Large intestine (tissue), 3 donors: ENCODE measurements at regions not wholly inside any gene's neighbourhood (a gene's known extent, or its start where the extent isn't known, plus 50 kb on each side); places are given as distances from the start of the nearest gene placed in this dataset.
A peak's percentile ranks its signal among the peaks of the same experiment; 100 is the strongest.
"Not testable (repeated sequence)": the region's sequence is repeated elsewhere in the genome, so short reads cannot be mapped to it uniquely, and the experiment has no call there.

ENCODE experiments used
- DNase-seq, 2 donors: peaks; one replicate each; pipeline versions ENCODE4 v3.0.0 to v3.0.0-alpha.2; 2013
- H3K27ac ChIP-seq: one replicate; pipeline ENCODE4 v1.5.1; 2013; ENCODE audit warnings: low read length
- H3K27me3 ChIP-seq: 2 replicates; pipeline ENCODE4 v1.6.1; 2013; ENCODE audit warnings: low read length; ENCODE audit not compliant: control insufficient read depth, insufficient read depth
- H3K36me3 ChIP-seq: 2 replicates; pipeline ENCODE4 v1.6.1; 2013; ENCODE audit warnings: low read length; ENCODE audit not compliant: control insufficient read depth, insufficient read depth
- H3K4me1 ChIP-seq: one replicate; pipeline ENCODE4 v1.6.1; 2013; ENCODE audit warnings: low read length; ENCODE audit not compliant: control insufficient read depth, insufficient read depth
- H3K4me3 ChIP-seq: one replicate; pipeline ENCODE4 v1.5.1; 2013; ENCODE audit warnings: low read length
- H3K9me3 ChIP-seq: one replicate; pipeline ENCODE4 v1.6.1; 2013; ENCODE audit warnings: mild to moderate bottlenecking, low read depth, low read length, moderate library complexity; ENCODE audit not compliant: control insufficient read depth
- WGBS: methylation state at CpG from one replicate; pipeline ENCODE4 v1.1.5; 2013; ENCODE audit warnings: low lambda C conversion rate; ENCODE audit not compliant: insufficient coverage; 5-methylcytosine and 5-hydroxymethylcytosine counted together

GRCh38 chr7:35853194-35853593 lies 52.3 kb downstream of the SEPTIN7 start:
- not testable (repeated sequence) for H3K36me3 ChIP-seq, DNase-seq, H3K4me1 ChIP-seq, H3K9me3 ChIP-seq, H3K4me3 ChIP-seq, H3K27me3 ChIP-seq, H3K27ac ChIP-seq
- WGBS: no CpG with 5 or more reads among the region's 7 CpGs

- no peaks in the 10 kb centered on the region for H3K4me1 ChIP-seq
- H3K4me3 ChIP-seq: no peak overlapping the region
- no peaks in the 10 kb centered on the region for H3K9me3 ChIP-seq
- no peak for DNase-seq
- H3K27ac ChIP-seq: no peak overlapping the region
- peaks cover 4% of the 10 kb centered on the region for H3K36me3 ChIP-seq
- no peaks in the 10 kb centered on the region for H3K27me3 ChIP-seq
- no CpG with 5 or more reads among the region's 1 CpG for WGBS
These were observed 53.5 kb downstream of the SEPTIN7 start for GRCh38 chr7:35854311-35854710.

- Histone ChIP-seq H3K27ac (no peak overlapping the region), H3K9me3 (no peaks in the 10 kb centered on the region), H3K4me1 (no peaks in the 10 kb centered on the region), H3K27me3 (no peaks in the 10 kb centered on the region), H3K36me3 (peaks cover 4% of the 10 kb centered on the region), H3K4me3 (no peak overlapping the region)
- DNase-seq: no peak
- no CpG with 5 or more reads among the region's 4 CpGs for WGBS
These were observed 55.3 kb downstream of the SEPTIN7 start for GRCh38 chr7:35856175-35856574.

- Histone ChIP-seq H3K4me1 (no peaks in the 10 kb centered on the region), H3K36me3 (peaks cover 6% of the 10 kb centered on the region), H3K4me3 (no peak overlapping the region), H3K27ac (no peak overlapping the region), H3K9me3 (no peaks in the 10 kb centered on the region), H3K27me3 (no peaks in the 10 kb centered on the region)
- no CpG with 5 or more reads among the region's 1 CpG for WGBS
- DNase-seq: no peak
These were observed 59.8 kb downstream of the SEPTIN7 start for GRCh38 chr7:35860664-35861063.

GRCh38 chr7:35865287-35865686 lies 64.4 kb downstream of the SEPTIN7 start:
- DNase-seq: peak; percentile 1 to 39
- Histone ChIP-seq H3K27ac (no peak overlapping the region), H3K4me1 (peaks cover 3% of the 10 kb centered on the region), H3K36me3 (peaks cover 12% of the 10 kb centered on the region), H3K4me3 (no peak overlapping the region), H3K9me3 (no peaks in the 10 kb centered on the region), H3K27me3 (no peaks in the 10 kb centered on the region)
- WGBS: 55% methylated on average over 2 of the region's 3 CpGs

GRCh38 chr7:35866186-35866585 lies 65.3 kb downstream of the SEPTIN7 start:
- WGBS: no CpG with 5 or more reads among the region's 1 CpG
- H3K27ac ChIP-seq: no peak overlapping the region
- peak in 1 of 2 donors; percentile 8 for DNase-seq
- no peaks in the 10 kb centered on the region for H3K9me3 ChIP-seq
- H3K27me3 ChIP-seq: no peaks in the 10 kb centered on the region
- H3K36me3 ChIP-seq: peaks cover 12% of the 10 kb centered on the region
- H3K4me3 ChIP-seq: no peak overlapping the region
- peaks cover 3% of the 10 kb centered on the region for H3K4me1 ChIP-seq

GRCh38 chr7:35869117-35869516 lies 68.3 kb downstream of the SEPTIN7 start:
- H3K27me3 ChIP-seq, DNase-seq, H3K4me1 ChIP-seq, H3K9me3 ChIP-seq, H3K4me3 ChIP-seq, H3K27ac ChIP-seq: not testable (repeated sequence)
- H3K36me3 ChIP-seq: peaks cover 21% of the 10 kb centered on the region
- no CpG with 5 or more reads among the region's 1 CpG for WGBS

GRCh38 chr7:35869810-35870209 lies 69.0 kb downstream of the SEPTIN7 start:
- Histone ChIP-seq H3K36me3 (peaks cover 18% of the 10 kb centered on the region), H3K27me3 (no peaks in the 10 kb centered on the region), H3K4me1 (peaks cover 3% of the 10 kb centered on the region), H3K4me3 (no peak overlapping the region), H3K27ac (no peak overlapping the region), H3K9me3 (no peaks in the 10 kb centered on the region)
- no peak for DNase-seq
- WGBS: 80% methylated on average over 2 of the region's 5 CpGs

- Histone ChIP-seq H3K36me3 (peaks cover 15% of the 10 kb centered on the region), H3K9me3 (no peaks in the 10 kb centered on the region), H3K4me1 (peaks cover under 1% of the 10 kb centered on the region), H3K4me3 (no peak overlapping the region), H3K27ac (no peak overlapping the region), H3K27me3 (no peaks in the 10 kb centered on the region)
- no peak for DNase-seq
These were observed 71.0 kb downstream of the SEPTIN7 start for GRCh38 chr7:35871856-35872255.

GRCh38 chr7:35874886-35875285 lies 74.0 kb downstream of the SEPTIN7 start:
- H3K27me3 ChIP-seq: no peaks in the 10 kb centered on the region
- no peak overlapping the region for H3K27ac ChIP-seq
- no peak for DNase-seq
- 13% methylated on average over 1 of the region's 1 CpG for WGBS
- no peaks in the 10 kb centered on the region for H3K9me3 ChIP-seq
- no peak overlapping the region for H3K4me3 ChIP-seq
- H3K4me1 ChIP-seq: no peaks in the 10 kb centered on the region
- peaks cover 9% of the 10 kb centered on the region for H3K36me3 ChIP-seq

GRCh38 chr7:35875292-35875691 lies 74.4 kb downstream of the SEPTIN7 start:
- Histone ChIP-seq H3K27me3 (no peaks in the 10 kb centered on the region), H3K27ac (no peak overlapping the region), H3K9me3 (no peaks in the 10 kb centered on the region), H3K4me1 (no peaks in the 10 kb centered on the region), H3K4me3 (no peak overlapping the region), H3K36me3 (peaks cover 9% of the 10 kb centered on the region)
- no CpG with 5 or more reads among the region's 2 CpGs for WGBS
- DNase-seq: no peak
